Osteoblast (primary cell): ENCODE measurements at regions not wholly inside any gene's neighbourhood (a gene's known extent, or its start where the extent isn't known, plus 50 kb on each side); places are given as distances from the start of the nearest gene placed in this dataset.

Experiments used
- DNase-seq: peaks from one replicate; pipeline ENCODE4 v3.0.0; 2011; ENCODE audit warnings: low spot score, mixed read lengths; ENCODE audit not compliant: insufficient read length; ENCODE audit errors: missing footprints
- H2AFZ ChIP-seq: 2 replicates; pipeline ENCODE4 v1.6.0; 2011; ENCODE audit warnings: mild to moderate bottlenecking, low read length
- H3K27ac ChIP-seq: 2 replicates; pipeline ENCODE4 v1.5.1; 2011; ENCODE audit warnings: mild to moderate bottlenecking, low read depth, low read length, moderate library complexity
- H3K27me3 ChIP-seq: 2 replicates; pipeline ENCODE4 v1.6.0; 2012; ENCODE audit warnings: mild to moderate bottlenecking, control low read depth, inconsistent platforms, low read length, moderate library complexity; ENCODE audit not compliant: insufficient read depth
- H3K36me3 ChIP-seq: 2 replicates; pipeline ENCODE4 v1.5.1; 2011; ENCODE audit warnings: mild to moderate bottlenecking, low read length, control low read depth, moderate library complexity; ENCODE audit not compliant: insufficient read depth
- H3K4me1 ChIP-seq: 2 replicates; pipeline ENCODE4 v1.5.1; 2011; ENCODE audit warnings: mild to moderate bottlenecking, low read length, control low read depth, moderate library complexity; ENCODE audit not compliant: insufficient read depth
- H3K4me2 ChIP-seq: 2 replicates; pipeline ENCODE4 v1.6.0; 2011; ENCODE audit warnings: mild to moderate bottlenecking, low read length; ENCODE audit not compliant: insufficient read depth
- H3K4me3 ChIP-seq: fragments of 200-600 bp; sonication (generic); 3 replicates; pipeline ENCODE4 v1.5.1; 2012; ENCODE audit warnings: mild to moderate bottlenecking, low read length, inconsistent platforms; ENCODE audit not compliant: insufficient read depth
- H3K79me2 ChIP-seq: 2 replicates; pipeline ENCODE4 v1.6.0; 2012; ENCODE audit warnings: mild to moderate bottlenecking, low read length, control low read depth, inconsistent platforms; ENCODE audit not compliant: insufficient read depth
- H3K9me3 ChIP-seq: 2 replicates; pipeline ENCODE4 v1.5.1; 2011; ENCODE audit warnings: low read depth, low read length, control low read depth
- H4K20me1 ChIP-seq: 2 replicates; pipeline ENCODE4 v1.6.0; 2012; ENCODE audit warnings: mild to moderate bottlenecking, low read length, control low read depth; ENCODE audit not compliant: insufficient read depth
- TF ChIP-seq, protein P1 (sequence below): IDR thresholded peaks from 2 replicates; pipeline ENCODE4 v1.5.1; 2011; ENCODE audit warnings: mild to moderate bottlenecking, low read depth, low read length, moderate library complexity; ENCODE audit errors: extremely low read depth

DNA sequence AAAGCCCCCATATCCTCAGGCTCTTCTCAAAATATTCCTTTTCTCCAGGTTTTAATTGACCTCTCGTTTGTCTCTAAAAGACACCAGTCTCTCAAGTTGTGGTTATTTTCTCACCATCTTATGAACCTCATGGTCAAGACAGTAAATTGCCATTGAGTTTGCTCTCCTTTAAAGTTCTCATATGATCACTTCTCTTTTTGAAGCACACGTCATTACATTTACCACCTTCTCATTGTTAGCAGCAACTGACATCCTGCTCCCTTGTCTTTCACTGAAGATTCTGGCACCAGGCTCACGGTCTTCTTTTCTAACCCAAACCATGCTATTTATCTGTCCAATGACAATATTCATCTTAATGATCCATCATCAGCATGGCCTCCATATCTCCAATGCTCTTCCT is 324.2 kb downstream of the TMA16 start:
- TF ChIP-seq, protein P1, sequence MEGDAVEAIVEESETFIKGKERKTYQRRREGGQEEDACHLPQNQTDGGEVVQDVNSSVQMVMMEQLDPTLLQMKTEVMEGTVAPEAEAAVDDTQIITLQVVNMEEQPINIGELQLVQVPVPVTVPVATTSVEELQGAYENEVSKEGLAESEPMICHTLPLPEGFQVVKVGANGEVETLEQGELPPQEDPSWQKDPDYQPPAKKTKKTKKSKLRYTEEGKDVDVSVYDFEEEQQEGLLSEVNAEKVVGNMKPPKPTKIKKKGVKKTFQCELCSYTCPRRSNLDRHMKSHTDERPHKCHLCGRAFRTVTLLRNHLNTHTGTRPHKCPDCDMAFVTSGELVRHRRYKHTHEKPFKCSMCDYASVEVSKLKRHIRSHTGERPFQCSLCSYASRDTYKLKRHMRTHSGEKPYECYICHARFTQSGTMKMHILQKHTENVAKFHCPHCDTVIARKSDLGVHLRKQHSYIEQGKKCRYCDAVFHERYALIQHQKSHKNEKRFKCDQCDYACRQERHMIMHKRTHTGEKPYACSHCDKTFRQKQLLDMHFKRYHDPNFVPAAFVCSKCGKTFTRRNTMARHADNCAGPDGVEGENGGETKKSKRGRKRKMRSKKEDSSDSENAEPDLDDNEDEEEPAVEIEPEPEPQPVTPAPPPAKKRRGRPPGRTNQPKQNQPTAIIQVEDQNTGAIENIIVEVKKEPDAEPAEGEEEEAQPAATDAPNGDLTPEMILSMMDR, result no peak
- Histone ChIP-seq H3K9me3 (no peaks in the 10 kb centered on the region), H3K79me2 (no peaks in the 10 kb centered on the region)

DNA sequence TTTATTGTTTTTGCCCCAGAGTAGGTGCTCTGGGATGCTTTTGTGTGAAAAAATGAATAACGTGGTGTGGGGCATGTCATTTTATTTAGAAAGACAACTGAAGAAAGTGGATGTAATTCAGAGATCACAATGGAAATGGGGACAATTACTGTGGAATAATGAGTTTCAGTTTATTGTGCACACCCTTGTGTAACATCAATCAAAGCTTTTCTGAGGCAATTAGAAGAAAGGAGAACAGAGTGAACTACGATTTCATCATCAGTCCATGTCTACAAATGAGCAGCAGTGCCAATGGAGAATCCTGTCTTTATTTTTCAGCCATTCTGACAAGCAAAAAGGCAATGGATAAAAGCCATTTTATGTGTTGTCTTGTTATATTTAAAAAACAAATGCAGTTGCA is 339.2 kb downstream of the TMA16 start:
- no peak overlapping the region for H3K27ac ChIP-seq
- no peaks in the 10 kb centered on the region for H3K9me3 ChIP-seq
- no peak overlapping the region for H3K4me3 ChIP-seq
- no peaks in the 10 kb centered on the region for H3K4me1 ChIP-seq
- TF ChIP-seq, protein P1, result no peak
- H3K36me3 ChIP-seq, result no peaks in the 10 kb centered on the region
- DNase-seq, result no peak
- H3K4me2 ChIP-seq, result no peak overlapping the region
- no peaks in the 10 kb centered on the region for H3K27me3 ChIP-seq
- no peak overlapping the region for H2AFZ ChIP-seq
- no peaks in the 10 kb centered on the region for H3K79me2 ChIP-seq
- H4K20me1 ChIP-seq, result no peaks in the 10 kb centered on the region

More for the DNA sequence above, 324.2 kb downstream of the TMA16 start:
- H3K27ac ChIP-seq, result no peak overlapping the region
- H3K36me3 ChIP-seq, result no peaks in the 10 kb centered on the region
- H3K4me2 ChIP-seq, result no peak overlapping the region
- H3K4me1 ChIP-seq, result no peaks in the 10 kb centered on the region
- no peak overlapping the region for H3K4me3 ChIP-seq
- no peak overlapping the region for H2AFZ ChIP-seq
- DNase-seq, result no peak
- H4K20me1 ChIP-seq, result no peaks in the 10 kb centered on the region
- no peaks in the 10 kb centered on the region for H3K27me3 ChIP-seq

DNA sequence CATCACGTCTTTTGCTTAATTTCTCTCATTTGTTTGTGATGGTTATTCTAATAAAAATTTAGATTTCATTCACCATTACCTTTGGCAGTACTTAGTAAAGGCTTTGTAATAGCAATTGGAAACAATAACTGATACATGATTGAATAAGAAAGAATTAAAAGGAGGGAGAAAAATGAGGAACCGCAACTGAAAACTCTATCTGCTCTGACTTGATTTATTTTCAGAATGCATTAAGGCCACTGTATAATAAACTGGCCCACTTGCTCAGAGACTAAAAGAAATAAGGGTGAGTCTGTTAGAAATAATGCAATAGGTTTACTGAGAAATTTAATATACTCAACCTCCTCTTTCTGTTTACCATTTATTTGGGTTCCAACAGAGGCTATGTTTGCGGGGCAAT is 351.5 kb downstream of the TMA16 start:
- no peaks in the 10 kb centered on the region for H3K9me3 ChIP-seq
- H3K27me3 ChIP-seq, result no peaks in the 10 kb centered on the region
- TF ChIP-seq, protein P1, result no peak
- no peaks in the 10 kb centered on the region for H3K4me1 ChIP-seq
- H3K27ac ChIP-seq, result no peak overlapping the region
- no peaks in the 10 kb centered on the region for H3K36me3 ChIP-seq
- no peak for DNase-seq
- no peaks in the 10 kb centered on the region for H4K20me1 ChIP-seq
- H3K4me2 ChIP-seq, result no peak overlapping the region
- no peaks in the 10 kb centered on the region for H3K79me2 ChIP-seq
- H2AFZ ChIP-seq, result no peak overlapping the region
- H3K4me3 ChIP-seq, result no peak overlapping the region

DNA sequence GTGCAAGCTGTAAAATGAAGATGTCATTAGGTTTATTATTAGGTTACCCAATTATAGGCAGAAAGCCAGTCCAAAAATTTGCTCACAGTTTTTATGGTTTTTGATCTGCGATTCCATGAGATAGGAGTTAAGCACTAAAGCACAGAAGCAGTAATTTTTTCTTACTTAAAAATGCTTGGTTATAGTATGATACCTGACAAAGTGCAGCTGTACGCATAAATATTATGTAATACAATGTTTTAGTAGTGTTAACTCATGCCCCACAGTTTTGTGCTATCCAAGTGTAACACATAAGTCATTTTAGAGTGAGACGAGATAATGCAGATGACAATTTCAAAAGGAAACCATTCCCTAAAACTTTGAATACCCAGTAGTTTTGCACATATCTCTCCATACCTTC is 357.8 kb downstream of the TMA16 start:
- no peak overlapping the region for H3K27ac ChIP-seq
- TF ChIP-seq, protein P1, result no peak
- no peaks in the 10 kb centered on the region for H3K4me1 ChIP-seq
- H3K36me3 ChIP-seq, result no peaks in the 10 kb centered on the region
- no peaks in the 10 kb centered on the region for H3K79me2 ChIP-seq
- no peaks in the 10 kb centered on the region for H3K27me3 ChIP-seq
- H3K9me3 ChIP-seq, result no peaks in the 10 kb centered on the region
- no peak overlapping the region for H3K4me2 ChIP-seq
- H2AFZ ChIP-seq, result no peak overlapping the region
- H4K20me1 ChIP-seq, result no peaks in the 10 kb centered on the region
- H3K4me3 ChIP-seq, result no peak overlapping the region
- no peak for DNase-seq
